ENCODE measurements at regions not wholly inside any gene's neighbourhood (a gene's known extent, or its start where the extent isn't known, plus 50 kb on each side); places are given as distances from the start of the nearest gene placed in this dataset.

- H3K4me3 ChIP-seq: no peak overlapping the region
- DNase-seq (no peak), ATAC-seq (no peak)
- H3K27ac ChIP-seq: no peak overlapping the region
- no peaks in the 10 kb centered on the region for H3K9me3 ChIP-seq
- no peaks in the 10 kb centered on the region for H3K27me3 ChIP-seq
- TF ChIP-seq, protein P1, sequence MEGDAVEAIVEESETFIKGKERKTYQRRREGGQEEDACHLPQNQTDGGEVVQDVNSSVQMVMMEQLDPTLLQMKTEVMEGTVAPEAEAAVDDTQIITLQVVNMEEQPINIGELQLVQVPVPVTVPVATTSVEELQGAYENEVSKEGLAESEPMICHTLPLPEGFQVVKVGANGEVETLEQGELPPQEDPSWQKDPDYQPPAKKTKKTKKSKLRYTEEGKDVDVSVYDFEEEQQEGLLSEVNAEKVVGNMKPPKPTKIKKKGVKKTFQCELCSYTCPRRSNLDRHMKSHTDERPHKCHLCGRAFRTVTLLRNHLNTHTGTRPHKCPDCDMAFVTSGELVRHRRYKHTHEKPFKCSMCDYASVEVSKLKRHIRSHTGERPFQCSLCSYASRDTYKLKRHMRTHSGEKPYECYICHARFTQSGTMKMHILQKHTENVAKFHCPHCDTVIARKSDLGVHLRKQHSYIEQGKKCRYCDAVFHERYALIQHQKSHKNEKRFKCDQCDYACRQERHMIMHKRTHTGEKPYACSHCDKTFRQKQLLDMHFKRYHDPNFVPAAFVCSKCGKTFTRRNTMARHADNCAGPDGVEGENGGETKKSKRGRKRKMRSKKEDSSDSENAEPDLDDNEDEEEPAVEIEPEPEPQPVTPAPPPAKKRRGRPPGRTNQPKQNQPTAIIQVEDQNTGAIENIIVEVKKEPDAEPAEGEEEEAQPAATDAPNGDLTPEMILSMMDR (IDR thresholded peaks at IDR 0.05): no peak
- H3K36me3 ChIP-seq: no peaks in the 10 kb centered on the region
- no peaks in the 10 kb centered on the region for H3K4me1 ChIP-seq
- intact Hi-C loops (cut with DNase I): no loop called here
Observed at GRCh38 chr3:162119651-162120050, 623.0 kb downstream of the OTOL1 start.

DNA sequence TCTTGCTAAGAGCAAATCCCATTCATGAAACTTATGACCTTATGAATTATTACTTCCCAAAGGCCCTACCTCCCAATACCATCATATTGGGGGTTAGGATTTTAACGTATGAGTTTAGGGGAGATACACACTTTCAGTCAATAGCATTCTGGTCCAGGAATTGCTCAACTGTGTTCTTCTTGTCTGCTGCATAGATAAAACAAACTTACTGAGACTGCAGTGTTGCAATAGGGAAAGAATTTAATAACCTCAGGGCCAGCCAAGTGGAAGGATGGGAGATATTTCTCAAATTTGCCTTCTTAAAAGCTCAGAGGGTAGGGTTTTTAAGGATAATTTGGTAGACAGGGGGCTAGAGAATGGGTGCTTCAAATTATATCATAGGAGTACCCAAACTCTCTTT lies 625.8 kb downstream of the OTOL1 start:
- intact Hi-C loops (cut with DNase I): no loop called here

GRCh38 chr3:162125790-162126189 lies 629.2 kb downstream of the OTOL1 start:
- H3K27me3 ChIP-seq: no peaks in the 10 kb centered on the region
- no peaks in the 10 kb centered on the region for H3K36me3 ChIP-seq
- no peak for ATAC-seq
- intact Hi-C loops (cut with DNase I): no loop called here
- no peak overlapping the region for H3K27ac ChIP-seq
- no peaks in the 10 kb centered on the region for H3K4me1 ChIP-seq
- DNase-seq: no peak
- no peaks in the 10 kb centered on the region for H3K9me3 ChIP-seq
- H3K4me3 ChIP-seq: no peak overlapping the region
- TF ChIP-seq, protein P1 (IDR thresholded peaks at IDR 0.05): no peak

More for the DNA sequence above, 625.8 kb downstream of the OTOL1 start:
- TF ChIP-seq, protein P1 (IDR thresholded peaks at IDR 0.05): no peak
- Histone ChIP-seq H3K9me3 (no peaks in the 10 kb centered on the region), H3K4me1 (no peaks in the 10 kb centered on the region), H3K4me3 (no peak overlapping the region), H3K36me3 (no peaks in the 10 kb centered on the region), H3K27ac (no peak overlapping the region), H3K27me3 (no peaks in the 10 kb centered on the region)
- DNase-seq (no peak), ATAC-seq (no peak)

- no peak for DNase-seq
- Histone ChIP-seq H3K4me1 (no peaks in the 10 kb centered on the region), H3K27ac (no peak overlapping the region), H3K36me3 (no peaks in the 10 kb centered on the region), H3K9me3 (no peaks in the 10 kb centered on the region), H3K27me3 (no peaks in the 10 kb centered on the region), H3K4me3 (no peak overlapping the region)
- no peak for ATAC-seq
- TF ChIP-seq, protein P1 (IDR thresholded peaks at IDR 0.05): no peak
- intact Hi-C loops (cut with DNase I): no loop called here
Observed at GRCh38 chr3:162130582-162130981, 634.0 kb downstream of the OTOL1 start.

DNA sequence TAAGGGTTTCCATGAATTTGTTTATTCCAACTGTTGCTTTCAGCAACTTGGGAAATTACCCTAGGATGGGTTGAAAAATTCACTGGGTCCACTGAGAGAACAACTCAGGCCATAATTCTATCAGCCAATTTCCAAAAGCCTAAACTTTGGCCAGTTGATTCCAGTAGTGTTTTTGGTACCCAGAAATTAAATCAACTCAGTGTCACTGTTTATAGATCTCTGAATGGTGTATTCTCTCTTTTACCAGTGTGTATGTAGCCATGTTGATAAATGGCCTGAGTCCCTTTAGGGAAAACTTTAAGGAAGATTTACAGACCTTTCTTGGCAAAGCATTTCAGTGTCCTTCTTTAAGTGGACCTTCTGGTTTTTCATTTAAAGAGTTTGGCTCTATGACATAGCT lies 636.4 kb downstream of the OTOL1 start:
- H3K27ac ChIP-seq: no peak overlapping the region
- H3K9me3 ChIP-seq: no peaks in the 10 kb centered on the region
- intact Hi-C loops (cut with DNase I): no loop called here
- no peak overlapping the region for H3K4me3 ChIP-seq
- no peaks in the 10 kb centered on the region for H3K27me3 ChIP-seq
- ATAC-seq (no peak), DNase-seq (no peak)
- TF ChIP-seq, protein P1 (IDR thresholded peaks at IDR 0.05): no peak
- no peaks in the 10 kb centered on the region for H3K36me3 ChIP-seq
- H3K4me1 ChIP-seq: no peaks in the 10 kb centered on the region

DNA sequence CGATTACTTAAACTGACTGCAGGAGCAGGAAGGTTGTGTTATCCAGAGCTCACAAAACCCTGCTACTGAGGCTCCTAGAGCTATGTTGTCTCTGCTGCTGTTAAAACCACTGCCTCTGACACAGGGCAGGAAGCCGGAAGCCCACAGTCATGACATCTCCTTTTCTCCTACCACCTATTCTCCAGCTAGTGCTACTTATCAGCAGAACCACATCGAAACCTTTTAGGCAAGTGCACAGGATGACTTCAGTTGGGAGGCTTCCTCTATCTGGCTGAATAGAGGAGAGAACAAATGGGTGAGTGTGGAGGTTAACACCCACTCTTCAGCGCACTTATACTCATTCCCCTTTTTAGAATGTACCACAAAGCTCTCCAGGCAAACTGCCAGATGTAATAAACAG lies 638.0 kb downstream of the OTOL1 start:
- H3K27ac ChIP-seq: no peak overlapping the region
- H3K4me3 ChIP-seq: no peak overlapping the region
- H3K4me1 ChIP-seq: no peaks in the 10 kb centered on the region
- H3K9me3 ChIP-seq: no peaks in the 10 kb centered on the region
- intact Hi-C loops (cut with DNase I): no loop called here
- no peaks in the 10 kb centered on the region for H3K36me3 ChIP-seq
- DNase-seq: no peak
- ATAC-seq: no peak
- TF ChIP-seq, protein P1 (IDR thresholded peaks at IDR 0.05): no peak
- no peaks in the 10 kb centered on the region for H3K27me3 ChIP-seq

Data from upper lobe of right lung (tissue), 1 donor.